Gastrocnemius medialis (tissue), 4 donors: ENCODE measurements at regions not wholly inside any gene's neighbourhood (a gene's known extent, or its start where the extent isn't known, plus 50 kb on each side); places are given as distances from the start of the nearest gene placed in this dataset.

Experiments used
- ATAC-seq, 2 donors: fragments of 150-250 bp; one replicate each; pipeline ENCODE4 v1.9.1; 2016
- DNase-seq, 2 donors: peaks; one replicate each; pipeline ENCODE4 v3.0.0-alpha.2; 2019
- H3K27ac ChIP-seq, 4 donors: fragments of 200-600 bp; sonication (generic); 1 replicate in 1 of 4; 2 replicates in 3 of 4; pipeline ENCODE4 v1.5.1; 2016 to 2018; ENCODE audit warnings: mild to moderate bottlenecking in 2 of 4, moderate library complexity in 1 of 4
- H3K27me3 ChIP-seq, 3 donors: fragments of 200-600 bp; sonication (generic) in 2 of 3; 1 replicate in 1 of 3; 2 replicates in 2 of 3; pipeline versions ENCODE4 v1.5.1 to v1.6.0; 2016 to 2019; ENCODE audit warnings: mild to moderate bottlenecking in 1 of 3, moderate library complexity in 1 of 3
- H3K36me3 ChIP-seq, 2 donors: fragments of 200-600 bp; sonication (generic) in 1 of 2; one replicate each; pipeline ENCODE4 v1.5.1; 2017 to 2018
- H3K4me1 ChIP-seq, 2 donors: fragments of 200-600 bp; sonication (generic) in 1 of 2; one replicate each; pipeline ENCODE4 v1.5.1; 2016 to 2017; ENCODE audit warnings: mild to moderate bottlenecking in 2 of 2
- H3K4me3 ChIP-seq, 4 donors: fragments of 200-600 bp; sonication (generic) in 3 of 4; 1 replicate in 1 of 4; 2 replicates in 3 of 4; pipeline ENCODE4 v1.5.1; 2016 to 2019; ENCODE audit warnings: mild to moderate bottlenecking in 2 of 4
- H3K9me3 ChIP-seq, 3 donors: fragments of 200-600 bp; sonication (generic) in 2 of 3; 1 replicate in 1 of 3; 2 replicates in 2 of 3; pipeline ENCODE4 v1.5.1; 2016 to 2019
- POLR2A ChIP-seq, 2 donors: fragments of 450-650 bp; IDR thresholded peaks; one replicate each; pipeline ENCODE4 v1.6.1; 2017; ENCODE audit warnings: antibody characterized with exemption in 2 of 2, mild to moderate bottlenecking in 2 of 2, moderate library complexity in 2 of 2
- in situ Hi-C, 4 donors: fragments of 200-750 bp; cut with MboI; loops; one replicate each; pipeline versions ENCODE4 v1.15.0 to v1.8.0; 2017; ENCODE audit warnings: low sequenced_read_pairs in 4 of 4
- intact Hi-C: fragments of 100-400 bp; cut with DNase I; formaldehyde crosslinking; loops from one replicate; pipeline ENCODE4 v1.15.1; 2023; ENCODE audit warnings: low total_unique reads
- TF ChIP-seq, protein P1 (sequence below), 5 experiments: fragments of 450-650 bp in 3 of 5; fragments of 200-600 bp in 2 of 5; sonication (generic) in 2 of 5; IDR thresholded peaks in 4 of 5; conservative IDR thresholded peaks in 1 of 5; 1 replicate in 4 of 5; 2 replicates in 1 of 5; pipeline ENCODE4 v1.5.1; 2016 to 2019; ENCODE audit warnings: antibody characterized with exemption in 5 of 5, mild to moderate bottlenecking in 3 of 5, moderate library complexity in 3 of 5

- Histone ChIP-seq H3K4me3 (no peak overlapping the region), H3K9me3 (no peaks in the 10 kb centered on the region), H3K27me3 (no peaks in the 10 kb centered on the region), H3K4me1 (peaks cover 0 to 17% of the 10 kb centered on the region in 2 donors), H3K27ac (peak overlapping the region in 1 of 4 donors; percentile 43), H3K36me3 (no peaks in the 10 kb centered on the region)
- ATAC-seq (no peak), DNase-seq (no peak)
- in situ Hi-C loops (no loop called here), intact Hi-C loops (no loop called here)
- TF ChIP-seq, protein P1, sequence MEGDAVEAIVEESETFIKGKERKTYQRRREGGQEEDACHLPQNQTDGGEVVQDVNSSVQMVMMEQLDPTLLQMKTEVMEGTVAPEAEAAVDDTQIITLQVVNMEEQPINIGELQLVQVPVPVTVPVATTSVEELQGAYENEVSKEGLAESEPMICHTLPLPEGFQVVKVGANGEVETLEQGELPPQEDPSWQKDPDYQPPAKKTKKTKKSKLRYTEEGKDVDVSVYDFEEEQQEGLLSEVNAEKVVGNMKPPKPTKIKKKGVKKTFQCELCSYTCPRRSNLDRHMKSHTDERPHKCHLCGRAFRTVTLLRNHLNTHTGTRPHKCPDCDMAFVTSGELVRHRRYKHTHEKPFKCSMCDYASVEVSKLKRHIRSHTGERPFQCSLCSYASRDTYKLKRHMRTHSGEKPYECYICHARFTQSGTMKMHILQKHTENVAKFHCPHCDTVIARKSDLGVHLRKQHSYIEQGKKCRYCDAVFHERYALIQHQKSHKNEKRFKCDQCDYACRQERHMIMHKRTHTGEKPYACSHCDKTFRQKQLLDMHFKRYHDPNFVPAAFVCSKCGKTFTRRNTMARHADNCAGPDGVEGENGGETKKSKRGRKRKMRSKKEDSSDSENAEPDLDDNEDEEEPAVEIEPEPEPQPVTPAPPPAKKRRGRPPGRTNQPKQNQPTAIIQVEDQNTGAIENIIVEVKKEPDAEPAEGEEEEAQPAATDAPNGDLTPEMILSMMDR (IDR thresholded peaks at IDR 0.05 in 4 of 5, conservative IDR thresholded peaks at IDR 0.05 in 1 of 5) = no peak
- TF ChIP-seq POLR2A (IDR thresholded peaks at IDR 0.05) = no peak
These were observed 533.8 kb upstream of the ID4 start for GRCh38 chr6:19303383-19303782.

DNA sequence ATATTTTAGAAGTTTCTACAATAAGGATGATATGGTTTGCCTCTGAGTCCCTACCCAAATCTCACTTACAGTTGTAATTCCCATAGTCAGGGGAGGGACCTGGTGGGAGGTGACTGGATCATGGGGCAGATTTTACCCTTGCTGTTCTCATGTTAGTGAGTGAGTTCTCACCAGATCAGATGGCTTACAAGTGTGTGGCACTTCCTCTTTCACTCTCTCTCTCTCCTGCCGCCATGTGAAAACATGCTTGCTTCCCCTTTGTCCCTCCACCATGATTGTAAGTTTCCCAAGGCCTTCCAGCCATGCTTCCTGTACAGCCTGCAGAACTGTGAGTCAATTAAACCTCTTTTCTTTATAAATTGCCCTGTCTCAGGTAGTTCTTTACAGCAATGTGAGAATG is 527.5 kb upstream of the ID4 start:
- Histone ChIP-seq H3K27me3 (no peaks in the 10 kb centered on the region), H3K4me3 (no peak overlapping the region), H3K9me3 (no peaks in the 10 kb centered on the region), H3K36me3 (no peaks in the 10 kb centered on the region), H3K27ac (no peak overlapping the region), H3K4me1 (no peaks in the 10 kb centered on the region)
- intact Hi-C loops (no loop called here), in situ Hi-C loops (no loop called here)
- ATAC-seq = no peak
- TF ChIP-seq POLR2A (IDR thresholded peaks at IDR 0.05) = no peak
- TF ChIP-seq, protein P1 (IDR thresholded peaks at IDR 0.05 in 4 of 5, conservative IDR thresholded peaks at IDR 0.05 in 1 of 5) = no peak
- DNase-seq = no peak

GRCh38 chr6:19311786-19312185 is 525.4 kb upstream of the ID4 start:
- H3K4me3 ChIP-seq = no peak overlapping the region
- no peak for ATAC-seq
- H3K4me1 ChIP-seq = no peaks in the 10 kb centered on the region
- H3K9me3 ChIP-seq = no peaks in the 10 kb centered on the region
- no peak for DNase-seq
- intact Hi-C loops = no loop called here
- H3K27me3 ChIP-seq = no peaks in the 10 kb centered on the region
- TF ChIP-seq, protein P1 (IDR thresholded peaks at IDR 0.05 in 4 of 5, conservative IDR thresholded peaks at IDR 0.05 in 1 of 5) = no peak
- TF ChIP-seq POLR2A (IDR thresholded peaks at IDR 0.05) = no peak
- no peak overlapping the region for H3K27ac ChIP-seq
- in situ Hi-C loops = no loop called here
- H3K36me3 ChIP-seq = no peaks in the 10 kb centered on the region

DNA sequence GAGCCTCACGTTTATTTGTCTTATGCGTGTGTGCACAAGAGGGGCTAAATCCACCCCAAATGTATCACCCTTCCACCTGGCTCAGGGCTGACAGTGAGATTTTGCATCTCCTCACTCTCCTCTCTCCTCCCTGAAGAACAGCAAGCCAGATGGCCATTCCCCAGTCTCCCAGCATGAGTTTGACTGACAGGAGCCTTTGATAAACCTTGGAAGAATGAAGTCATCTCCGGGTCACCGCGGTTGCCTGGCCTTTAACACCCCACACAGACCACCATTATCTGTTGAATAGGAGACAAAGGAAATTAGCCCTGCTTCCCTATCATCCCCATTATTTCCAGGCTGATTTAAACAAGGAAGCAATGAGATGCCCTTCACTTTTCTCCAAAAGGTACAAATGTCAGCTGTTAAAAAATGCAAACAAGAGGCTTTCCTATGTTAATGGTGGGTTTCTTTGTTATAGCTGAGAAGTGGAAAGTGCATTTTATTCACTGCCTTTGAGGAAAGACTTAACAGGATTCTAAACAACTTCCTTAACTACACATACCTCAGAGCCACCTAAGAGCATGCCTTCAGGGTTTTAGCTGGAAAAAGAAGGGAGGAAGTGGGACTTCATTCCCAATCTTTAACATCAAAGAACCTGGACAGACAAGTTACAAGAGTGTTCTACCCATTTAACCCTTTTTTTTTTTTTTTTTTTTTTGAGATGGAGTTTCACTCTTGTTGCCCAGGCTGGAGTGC is 524.8 kb upstream of the ID4 start:
- no peak for ATAC-seq
- no peaks in the 10 kb centered on the region for H3K9me3 ChIP-seq
- no peaks in the 10 kb centered on the region for H3K4me1 ChIP-seq
- H3K27ac ChIP-seq = no peak overlapping the region
- no peaks in the 10 kb centered on the region for H3K36me3 ChIP-seq
- TF ChIP-seq, protein P1 (IDR thresholded peaks at IDR 0.05 in 4 of 5, conservative IDR thresholded peaks at IDR 0.05 in 1 of 5) = no peak
- no peak for TF ChIP-seq POLR2A (IDR thresholded peaks at IDR 0.05)
- no peak for DNase-seq
- H3K4me3 ChIP-seq = no peak overlapping the region
- intact Hi-C loops = no loop called here
- no peaks in the 10 kb centered on the region for H3K27me3 ChIP-seq
- in situ Hi-C loops = no loop called here
